Brain microvascular endothelial cell (primary cell): ENCODE measurements at regions not wholly inside any gene's neighbourhood (a gene's known extent, or its start where the extent isn't known, plus 50 kb on each side); places are given as distances from the start of the nearest gene placed in this dataset.

Experiments used
- DNase-seq: peaks from one replicate; pipeline ENCODE4 v3.0.0-alpha.2; 2020
- H3K27ac ChIP-seq: fragments of 250-450 bp; sonication (Bioruptor Pico); 2 replicates; pipeline ENCODE4 v1.5.1; 2020; ENCODE audit warnings: mild to moderate bottlenecking, moderate library complexity
- H3K27me3 ChIP-seq: fragments of 250-450 bp; sonication (Bioruptor Pico); replicated peaks from 2 replicates; pipeline ENCODE4 v1.5.1; 2020; ENCODE audit warnings: mild to moderate bottlenecking
- H3K36me3 ChIP-seq: fragments of 250-450 bp; sonication (Bioruptor Pico); replicated peaks from 2 replicates; pipeline ENCODE4 v1.5.1; 2020; ENCODE audit warnings: mild to moderate bottlenecking
- H3K4me3 ChIP-seq: 2 replicates; pipeline ENCODE4 v1.5.1; 2011; ENCODE audit warnings: low read depth, mild to moderate bottlenecking, control low read depth, low read length, moderate library complexity
- CTCF ChIP-seq: IDR thresholded peaks from 2 replicates; pipeline ENCODE4 v1.5.1; 2011; ENCODE audit warnings: low read depth, mild to moderate bottlenecking, moderate library complexity, low read length, control low read depth, inconsistent platforms; ENCODE audit errors: missing control alignments
- in situ Hi-C: cut with HindIII; loops from 2 replicates; pipeline ENCODE4 v1.10.0; 2017; ENCODE audit warnings: low sequenced_read_pairs, low pct_ligation_motif_present

- Histone ChIP-seq H3K27me3 (no peaks in the 10 kb centered on the region), H3K36me3 (no peaks in the 10 kb centered on the region), H3K27ac (no peak overlapping the region), H3K4me3 (no peak overlapping the region)
- no peak for TF ChIP-seq CTCF
- in situ Hi-C loops = no loop called here
- DNase-seq = no peak
Measured at GRCh38 chr13:107395927-107396662, 819.2 kb downstream of the LIG4 start.

- no peak overlapping the region for H3K4me3 ChIP-seq
- DNase-seq = no peak
- in situ Hi-C loops = no loop called here
- H3K27me3 ChIP-seq = no peaks in the 10 kb centered on the region
- no peaks in the 10 kb centered on the region for H3K36me3 ChIP-seq
- TF ChIP-seq CTCF = no peak
- H3K27ac ChIP-seq = no peak overlapping the region
Measured at GRCh38 chr13:107392205-107392604, 823.1 kb downstream of the LIG4 start.

- in situ Hi-C loops = no loop called here
- H3K27me3 ChIP-seq = no peaks in the 10 kb centered on the region
- no peak for TF ChIP-seq CTCF
Measured at GRCh38 chr13:107387525-107387924, 819.6 kb upstream of the ARGLU1 start.

GRCh38 chr13:107379407-107380155 lies 811.6 kb upstream of the ARGLU1 start:
- H3K36me3 ChIP-seq = no peaks in the 10 kb centered on the region
- no peak for DNase-seq
- no peak overlapping the region for H3K27ac ChIP-seq
- no peaks in the 10 kb centered on the region for H3K27me3 ChIP-seq
- no peak overlapping the region for H3K4me3 ChIP-seq
- TF ChIP-seq CTCF = no peak
- in situ Hi-C loops = no loop called here

More at GRCh38 chr13:107387525-107387924, 819.6 kb upstream of the ARGLU1 start:
- Histone ChIP-seq H3K4me3 (no peak overlapping the region), H3K36me3 (no peaks in the 10 kb centered on the region), H3K27ac (no peak overlapping the region)
- no peak for DNase-seq

GRCh38 chr13:107376341-107377125 lies 808.6 kb upstream of the ARGLU1 start:
- H3K36me3 ChIP-seq = no peaks in the 10 kb centered on the region
- no peak overlapping the region for H3K27ac ChIP-seq
- in situ Hi-C loops = no loop called here
- no peak for DNase-seq
- H3K27me3 ChIP-seq = no peaks in the 10 kb centered on the region
- no peak for TF ChIP-seq CTCF
- no peak overlapping the region for H3K4me3 ChIP-seq
